ENCODE measurements at regions not wholly inside any gene's neighbourhood (a gene's known extent, or its start where the extent isn't known, plus 50 kb on each side); places are given as distances from the start of the nearest gene placed in this dataset.

GRCh38 chr10:94268652-94269051 is 94.1 kb downstream of the NOC3L start:
- TF ChIP-seq POLR2A (IDR thresholded peaks at IDR 0.05; ENCODE audit: low read length) = no peak
- no peak for TF ChIP-seq GATA1 (IDR thresholded peaks at IDR 0.05; ENCODE audit: low read depth, low read length)

Measured in erythroblast (primary cell).